ENCODE measurements at regions not wholly inside any gene's neighbourhood (a gene's known extent, or its start where the extent isn't known, plus 50 kb on each side); places are given as distances from the start of the nearest gene placed in this dataset.

- Histone ChIP-seq H3K27me3 (ENCODE audit: control insufficient read depth in 2 of 2, insufficient read depth in 1 of 2, low read length in 1 of 2) (no peaks in the 10 kb centered on the region), H3K36me3 (ENCODE audit: control insufficient read depth in 2 of 2, insufficient read depth in 2 of 2, low read length in 1 of 2) (no peaks in the 10 kb centered on the region), H3K4me3 (ENCODE audit: low read length in 2 of 2) (no peak overlapping the region), H3K9me3 (ENCODE audit: control insufficient read depth in 2 of 2, insufficient read depth in 1 of 2, low read length in 1 of 2) (no peaks in the 10 kb centered on the region), H3K27ac (ENCODE audit: low read depth in 1 of 2, low read length in 1 of 2) (no peak overlapping the region), H3K4me1 (ENCODE audit: control insufficient read depth in 2 of 2, insufficient read depth in 2 of 2, low read length in 2 of 2) (peaks cover 0 to 8% of the 10 kb centered on the region in 2 donors)
- no peak for DNase-seq (ENCODE audit: low read depth in 6 of 9, low spot score in 9 of 9)
Measured at GRCh38 chr3:31270010-31270409, 262.7 kb upstream of the STT3B start.

- H3K4me3 ChIP-seq (ENCODE audit: low read length in 2 of 2): no peak overlapping the region
- H3K27ac ChIP-seq (ENCODE audit: low read depth in 1 of 2, low read length in 1 of 2): no peak overlapping the region
- no peaks in the 10 kb centered on the region for H3K27me3 ChIP-seq (ENCODE audit: control insufficient read depth in 2 of 2, insufficient read depth in 1 of 2, low read length in 1 of 2)
- no peaks in the 10 kb centered on the region for H3K36me3 ChIP-seq (ENCODE audit: control insufficient read depth in 2 of 2, insufficient read depth in 2 of 2, low read length in 1 of 2)
- H3K4me1 ChIP-seq (ENCODE audit: control insufficient read depth in 2 of 2, insufficient read depth in 2 of 2, low read length in 2 of 2): no peaks in the 10 kb centered on the region
- H3K9me3 ChIP-seq (ENCODE audit: control insufficient read depth in 2 of 2, insufficient read depth in 1 of 2, low read length in 1 of 2): no peaks in the 10 kb centered on the region
- DNase-seq (ENCODE audit: low read depth in 6 of 9, low spot score in 9 of 9): no peak
- WGBS: 96% methylated on average over 3 of the region's 3 CpGs
Measured at GRCh38 chr3:31274326-31275024, 258.2 kb upstream of the STT3B start.

- Histone ChIP-seq H3K4me1 (ENCODE audit: control insufficient read depth in 2 of 2, insufficient read depth in 2 of 2, low read length in 2 of 2) (no peaks in the 10 kb centered on the region), H3K27ac (ENCODE audit: low read depth in 1 of 2, low read length in 1 of 2) (no peak overlapping the region), H3K9me3 (ENCODE audit: control insufficient read depth in 2 of 2, insufficient read depth in 1 of 2, low read length in 1 of 2) (no peaks in the 10 kb centered on the region), H3K36me3 (ENCODE audit: control insufficient read depth in 2 of 2, insufficient read depth in 2 of 2, low read length in 1 of 2) (no peaks in the 10 kb centered on the region), H3K4me3 (ENCODE audit: low read length in 2 of 2) (no peak overlapping the region), H3K27me3 (ENCODE audit: control insufficient read depth in 2 of 2, insufficient read depth in 1 of 2, low read length in 1 of 2) (no peaks in the 10 kb centered on the region)
- DNase-seq (ENCODE audit: low read depth in 6 of 9, low spot score in 9 of 9): no peak
- WGBS: 96% methylated on average over 3 of the region's 3 CpGs
Measured at GRCh38 chr3:31275038-31275572, 257.6 kb upstream of the STT3B start.

GRCh38 chr3:31275583-31275982 is 257.1 kb upstream of the STT3B start:
- H3K4me3 ChIP-seq (ENCODE audit: low read length in 2 of 2): no peak overlapping the region
- H3K27ac ChIP-seq (ENCODE audit: low read depth in 1 of 2, low read length in 1 of 2): no peak overlapping the region
- no peaks in the 10 kb centered on the region for H3K36me3 ChIP-seq (ENCODE audit: control insufficient read depth in 2 of 2, insufficient read depth in 2 of 2, low read length in 1 of 2)
- DNase-seq (ENCODE audit: low read depth in 6 of 9, low spot score in 9 of 9): no peak
- H3K27me3 ChIP-seq (ENCODE audit: control insufficient read depth in 2 of 2, insufficient read depth in 1 of 2, low read length in 1 of 2): no peaks in the 10 kb centered on the region
- H3K4me1 ChIP-seq (ENCODE audit: control insufficient read depth in 2 of 2, insufficient read depth in 2 of 2, low read length in 2 of 2): no peaks in the 10 kb centered on the region
- 95% methylated on average over 3 of the region's 3 CpGs for WGBS
- H3K9me3 ChIP-seq (ENCODE audit: control insufficient read depth in 2 of 2, insufficient read depth in 1 of 2, low read length in 1 of 2): no peaks in the 10 kb centered on the region

- Histone ChIP-seq H3K9me3 (ENCODE audit: control insufficient read depth in 2 of 2, insufficient read depth in 1 of 2, low read length in 1 of 2) (no peaks in the 10 kb centered on the region), H3K4me3 (ENCODE audit: low read length in 2 of 2) (no peak overlapping the region), H3K27me3 (ENCODE audit: control insufficient read depth in 2 of 2, insufficient read depth in 1 of 2, low read length in 1 of 2) (no peaks in the 10 kb centered on the region), H3K4me1 (ENCODE audit: control insufficient read depth in 2 of 2, insufficient read depth in 2 of 2, low read length in 2 of 2) (no peaks in the 10 kb centered on the region), H3K27ac (ENCODE audit: low read depth in 1 of 2, low read length in 1 of 2) (no peak overlapping the region), H3K36me3 (ENCODE audit: control insufficient read depth in 2 of 2, insufficient read depth in 2 of 2, low read length in 1 of 2) (no peaks in the 10 kb centered on the region)
- 98% methylated on average over 2 of the region's 2 CpGs for WGBS
- DNase-seq (ENCODE audit: low read depth in 6 of 9, low spot score in 9 of 9): no peak
Measured at GRCh38 chr3:31277582-31277981, 255.1 kb upstream of the STT3B start.

- DNase-seq (ENCODE audit: low read depth in 6 of 9, low spot score in 9 of 9): no peak
- Histone ChIP-seq H3K4me3 (ENCODE audit: low read length in 2 of 2) (no peak overlapping the region), H3K27ac (ENCODE audit: low read depth in 1 of 2, low read length in 1 of 2) (no peak overlapping the region), H3K4me1 (ENCODE audit: control insufficient read depth in 2 of 2, insufficient read depth in 2 of 2, low read length in 2 of 2) (no peaks in the 10 kb centered on the region), H3K36me3 (ENCODE audit: control insufficient read depth in 2 of 2, insufficient read depth in 2 of 2, low read length in 1 of 2) (no peaks in the 10 kb centered on the region), H3K9me3 (ENCODE audit: control insufficient read depth in 2 of 2, insufficient read depth in 1 of 2, low read length in 1 of 2) (no peaks in the 10 kb centered on the region), H3K27me3 (ENCODE audit: control insufficient read depth in 2 of 2, insufficient read depth in 1 of 2, low read length in 1 of 2) (no peaks in the 10 kb centered on the region)
- WGBS: 97% methylated on average over 5 of the region's 5 CpGs
Measured at GRCh38 chr3:31278532-31278931, 254.2 kb upstream of the STT3B start.

- no peak for DNase-seq (ENCODE audit: low read depth in 6 of 9, low spot score in 9 of 9)
- H3K4me1 ChIP-seq (ENCODE audit: control insufficient read depth in 2 of 2, insufficient read depth in 2 of 2, low read length in 2 of 2): peaks cover 0 to 13% of the 10 kb centered on the region in 2 donors
- no peaks in the 10 kb centered on the region for H3K27me3 ChIP-seq (ENCODE audit: control insufficient read depth in 2 of 2, insufficient read depth in 1 of 2, low read length in 1 of 2)
- no peaks in the 10 kb centered on the region for H3K9me3 ChIP-seq (ENCODE audit: control insufficient read depth in 2 of 2, insufficient read depth in 1 of 2, low read length in 1 of 2)
- no peaks in the 10 kb centered on the region for H3K36me3 ChIP-seq (ENCODE audit: control insufficient read depth in 2 of 2, insufficient read depth in 2 of 2, low read length in 1 of 2)
- H3K4me3 ChIP-seq (ENCODE audit: low read length in 2 of 2): no peak overlapping the region
- 84% methylated on average over 1 of the region's 1 CpG for WGBS
- H3K27ac ChIP-seq (ENCODE audit: low read depth in 1 of 2, low read length in 1 of 2): no peak overlapping the region
Measured at GRCh38 chr3:31284776-31285175, 247.9 kb upstream of the STT3B start.

- H3K27ac ChIP-seq (ENCODE audit: low read depth in 1 of 2, low read length in 1 of 2): no peak overlapping the region
- no peaks in the 10 kb centered on the region for H3K9me3 ChIP-seq (ENCODE audit: control insufficient read depth in 2 of 2, insufficient read depth in 1 of 2, low read length in 1 of 2)
- H3K27me3 ChIP-seq (ENCODE audit: control insufficient read depth in 2 of 2, insufficient read depth in 1 of 2, low read length in 1 of 2): no peaks in the 10 kb centered on the region
- no peak for DNase-seq (ENCODE audit: low read depth in 6 of 9, low spot score in 9 of 9)
- peaks cover 0 to 21% of the 10 kb centered on the region in 2 donors for H3K4me1 ChIP-seq (ENCODE audit: control insufficient read depth in 2 of 2, insufficient read depth in 2 of 2, low read length in 2 of 2)
- WGBS: 97% methylated on average over 2 of the region's 2 CpGs
- no peak overlapping the region for H3K4me3 ChIP-seq (ENCODE audit: low read length in 2 of 2)
- H3K36me3 ChIP-seq (ENCODE audit: control insufficient read depth in 2 of 2, insufficient read depth in 2 of 2, low read length in 1 of 2): no peaks in the 10 kb centered on the region
Measured at GRCh38 chr3:31285833-31286486, 246.8 kb upstream of the STT3B start.

- Histone ChIP-seq H3K4me1 (ENCODE audit: control insufficient read depth in 2 of 2, insufficient read depth in 2 of 2, low read length in 2 of 2) (peaks cover 0 to 21% of the 10 kb centered on the region in 2 donors), H3K27ac (ENCODE audit: low read depth in 1 of 2, low read length in 1 of 2) (no peak overlapping the region), H3K4me3 (ENCODE audit: low read length in 2 of 2) (no peak overlapping the region), H3K36me3 (ENCODE audit: control insufficient read depth in 2 of 2, insufficient read depth in 2 of 2, low read length in 1 of 2) (no peaks in the 10 kb centered on the region), H3K9me3 (ENCODE audit: control insufficient read depth in 2 of 2, insufficient read depth in 1 of 2, low read length in 1 of 2) (no peaks in the 10 kb centered on the region), H3K27me3 (ENCODE audit: control insufficient read depth in 2 of 2, insufficient read depth in 1 of 2, low read length in 1 of 2) (no peaks in the 10 kb centered on the region)
- DNase-seq (ENCODE audit: low read depth in 6 of 9, low spot score in 9 of 9): no peak
- 97% methylated on average over 9 of the region's 9 CpGs for WGBS
Measured at GRCh38 chr3:31288224-31288623, 244.5 kb upstream of the STT3B start.
